RWPE1 (cell line): ENCODE measurements at regions not wholly inside any gene's neighbourhood (a gene's known extent, or its start where the extent isn't known, plus 50 kb on each side); places are given as distances from the start of the nearest gene placed in this dataset.

Experiments
- CTCF ChIA-PET: fragments of 350-600 bp; sonication (Branson Sonifier 250); formaldehyde crosslinking; extraction: SDS; loops from one replicate; lab custom pipeline; 2021; lab: Yijun Ruan, JAX
- POLR2A ChIA-PET: fragments of 400-600 bp; formaldehyde crosslinking; extraction: SDS; loops from one replicate; lab custom pipeline; 2020; ENCODE audit warnings: antibody characterized with exemption; ENCODE audit not compliant: low non-redundant PET; lab: Yijun Ruan, JAX
- DNase-seq: peaks from one replicate; pipeline ENCODE4 v3.0.0; 2012; ENCODE audit warnings: low spot score
- H3K27ac ChIP-seq: fragments of 450-650 bp; 2 replicates; pipeline ENCODE4 v1.5.1; 2017
- CTCF ChIP-seq: fragments of 450-650 bp; conservative IDR thresholded peaks from 2 replicates; pipeline ENCODE4 v1.5.1; 2017; ENCODE audit warnings: low read depth, mild to moderate bottlenecking

- ChIA-PET POLR2A (no interaction called here), CTCF (no interaction called here)
- no peak for TF ChIP-seq CTCF
- no peak overlapping the region for H3K27ac ChIP-seq
- no peak for DNase-seq
Observed at GRCh38 chr21:31459457-31459856, 115.4 kb upstream of the TIAM1 start.

- no peak for DNase-seq
- no peak overlapping the region for H3K27ac ChIP-seq
- ChIA-PET POLR2A (no interaction called here), CTCF (no interaction called here)
- no peak for TF ChIP-seq CTCF
Observed at GRCh38 chr21:31457675-31458074, 113.6 kb upstream of the TIAM1 start.

GRCh38 chr21:31456201-31456600 lies 112.1 kb upstream of the TIAM1 start:
- POLR2A ChIA-PET = no interaction called here
- CTCF ChIA-PET = no interaction called here
- TF ChIP-seq CTCF = no peak
- H3K27ac ChIP-seq = no peak overlapping the region
- no peak for DNase-seq

GRCh38 chr21:31455506-31455905 lies 111.4 kb upstream of the TIAM1 start:
- ChIA-PET POLR2A (no interaction called here), CTCF (interaction anchor here (0.6 kb wide), 2 partner anchors 11 to 65 kb away, joined by 3 read pairs; no protein-coding TSS in a partner anchor)
- no peak for DNase-seq
- TF ChIP-seq CTCF = no peak
- H3K27ac ChIP-seq = no peak overlapping the region

GRCh38 chr21:31450980-31451379 lies 106.9 kb upstream of the TIAM1 start:
- no peak for DNase-seq
- no peak overlapping the region for H3K27ac ChIP-seq
- no peak for TF ChIP-seq CTCF
- ChIA-PET POLR2A (no interaction called here), CTCF (no interaction called here)

DNA sequence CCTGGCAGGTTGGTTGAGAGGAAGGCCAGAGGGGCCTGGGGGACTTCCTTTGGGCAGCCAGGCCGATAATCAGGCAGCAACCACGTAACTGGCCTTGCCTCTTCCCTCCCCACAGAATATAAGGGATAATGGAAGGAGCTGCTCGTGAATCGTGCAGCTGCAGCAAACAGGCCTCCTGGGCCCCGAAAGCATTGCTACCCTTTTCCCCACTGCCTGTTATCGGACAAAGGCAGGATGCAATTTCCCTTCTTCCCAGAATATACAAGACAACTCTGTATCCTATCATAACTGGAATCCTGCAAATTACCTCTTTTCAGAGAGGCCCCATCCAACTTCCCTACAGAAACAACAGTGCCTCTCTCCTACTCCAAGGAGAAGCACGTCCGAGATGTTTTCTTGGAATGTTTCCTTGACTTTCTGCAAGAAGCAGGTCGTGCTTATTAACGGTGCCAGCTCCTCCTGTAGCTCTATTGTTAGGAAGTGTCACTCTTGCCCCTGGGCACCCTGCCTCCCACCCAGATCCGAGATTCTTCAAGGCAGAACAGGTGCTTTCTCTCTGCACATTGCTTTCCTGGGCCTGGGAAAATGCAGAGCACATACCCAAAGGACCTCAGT lies 106.0 kb upstream of the TIAM1 start:
- POLR2A ChIA-PET = no interaction called here
- no peak overlapping the region for H3K27ac ChIP-seq
- CTCF ChIA-PET = no interaction called here
- DNase-seq = no peak
- TF ChIP-seq CTCF = no peak
